MM.1S (cell line): ENCODE measurements at regions not wholly inside any gene's neighbourhood (a gene's known extent, or its start where the extent isn't known, plus 50 kb on each side); places are given as distances from the start of the nearest gene placed in this dataset.
"Not testable (repeated sequence)": the region's sequence is repeated elsewhere in the genome, so short reads cannot be mapped to it uniquely, and the experiment has no call there.

Source experiments
- DNase-seq: peaks from one replicate; pipeline ENCODE4 v3.0.0-alpha.2; 2015
- H2AFZ ChIP-seq: fragments of 300-600 bp; sonication (generic); 2 replicates; pipeline ENCODE4 v1.6.0; 2016; ENCODE audit warnings: antibody characterized with exemption, low read length
- H3F3A ChIP-seq: fragments of 300-600 bp; sonication (generic); 2 replicates; pipeline ENCODE4 v1.6.1; 2016; ENCODE audit warnings: mild to moderate bottlenecking, antibody characterized with exemption, low read length, moderate library complexity, mixed read lengths; ENCODE audit not compliant: insufficient read depth
- H3K27ac ChIP-seq: fragments of 300-600 bp; sonication (generic); 2 replicates; pipeline ENCODE4 v1.5.1; 2016; ENCODE audit warnings: mild to moderate bottlenecking, low read length
- H3K27me3 ChIP-seq: fragments of 300-600 bp; sonication (generic); replicated peaks from 2 replicates; pipeline ENCODE4 v1.6.0; 2016; ENCODE audit warnings: low read length; ENCODE audit not compliant: insufficient read depth
- H3K36me3 ChIP-seq: fragments of 300-600 bp; sonication (generic); replicated peaks from 2 replicates; pipeline ENCODE4 v1.6.1; 2016; ENCODE audit warnings: mild to moderate bottlenecking, low read length, mixed read lengths; ENCODE audit not compliant: insufficient read depth
- H3K4me1 ChIP-seq: fragments of 300-600 bp; sonication (generic); 2 replicates; pipeline ENCODE4 v1.6.1; 2016; ENCODE audit warnings: low read length, mixed read lengths
- H3K4me2 ChIP-seq: fragments of 300-600 bp; sonication (generic); 2 replicates; pipeline ENCODE4 v1.6.0; 2016; ENCODE audit warnings: low read depth, low read length
- H3K4me3 ChIP-seq: fragments of 300-600 bp; sonication (generic); 2 replicates; pipeline ENCODE4 v1.5.1; 2016; ENCODE audit warnings: low read length, mixed read lengths
- H3K79me2 ChIP-seq: fragments of 300-600 bp; sonication (generic); 2 replicates; pipeline ENCODE4 v1.6.1; 2016; ENCODE audit warnings: mixed run types, low read length, mixed read lengths
- H3K9ac ChIP-seq: fragments of 300-600 bp; sonication (generic); 2 replicates; pipeline ENCODE4 v1.6.1; 2016; ENCODE audit warnings: low read length, mixed read lengths
- H3K9me2 ChIP-seq: fragments of 300-600 bp; sonication (generic); replicated peaks from 2 replicates; pipeline ENCODE4 v1.6.1; 2016; ENCODE audit warnings: mild to moderate bottlenecking, low read length, mixed read lengths; ENCODE audit not compliant: insufficient read depth
- H3K9me3 ChIP-seq: fragments of 300-600 bp; sonication (generic); replicated peaks from 2 replicates; pipeline ENCODE4 v1.6.1; 2016; ENCODE audit warnings: mild to moderate bottlenecking, low read length, mixed read lengths; ENCODE audit not compliant: insufficient read depth
- H4K20me1 ChIP-seq: fragments of 300-600 bp; sonication (generic); 2 replicates; pipeline ENCODE4 v1.6.1; 2016; ENCODE audit warnings: mild to moderate bottlenecking, low read length, moderate library complexity, mixed read lengths; ENCODE audit not compliant: insufficient read depth
- EZH2 ChIP-seq: fragments of 300-600 bp; sonication (generic); optimal IDR thresholded peaks from 2 replicates; pipeline ENCODE3; 2017; ENCODE audit warnings: low read depth, mild to moderate bottlenecking, antibody characterized with exemption, low read length, mixed read lengths
- EZH2phosphoT487 ChIP-seq: fragments of 300-600 bp; sonication (generic); IDR thresholded peaks from 2 replicates; pipeline ENCODE4 v1.6.1; 2018; ENCODE audit warnings: antibody characterized with exemption, low read length
- TF ChIP-seq, protein P1 (sequence below): fragments of 300-600 bp; sonication (generic); IDR thresholded peaks from 2 replicates; pipeline ENCODE4 v1.5.1; 2016; ENCODE audit warnings: antibody characterized with exemption, low read length, mixed read lengths

- not testable (repeated sequence) for H3K9ac ChIP-seq, H3K4me1 ChIP-seq, DNase-seq, H3K9me3 ChIP-seq, H3K79me2 ChIP-seq, H3K27ac ChIP-seq, H2AFZ ChIP-seq, H4K20me1 ChIP-seq, H3K36me3 ChIP-seq, H3F3A ChIP-seq, H3K4me3 ChIP-seq, H3K27me3 ChIP-seq, H3K4me2 ChIP-seq, H3K9me2 ChIP-seq
Observed at GRCh38 chr6:78665819-78666218, 201.5 kb upstream of the IRAK1BP1 start.

DNA sequence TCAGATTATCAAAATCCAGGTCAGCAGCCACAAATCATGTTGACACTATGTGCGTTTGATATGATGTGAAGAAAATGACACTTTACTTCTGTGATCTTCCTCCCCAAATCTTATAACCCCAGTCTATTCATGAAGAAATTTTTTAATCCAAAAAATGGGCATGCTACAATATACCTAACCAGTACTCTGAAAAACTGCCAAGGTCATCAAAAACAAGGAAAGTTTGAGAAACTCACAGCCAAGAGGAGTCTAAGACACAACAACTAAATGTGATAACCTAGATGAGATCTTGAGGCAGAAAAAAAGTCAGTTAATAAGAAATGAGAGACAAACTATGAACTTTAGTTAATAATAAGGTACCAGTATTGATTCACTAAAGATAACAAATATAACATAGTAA lies 200.6 kb upstream of the IRAK1BP1 start:
- Histone ChIP-seq H3K9me2 (no peaks in the 10 kb centered on the region), H3K79me2 (no peaks in the 10 kb centered on the region), H3F3A (no peaks in the 10 kb centered on the region), H3K27me3 (no peaks in the 10 kb centered on the region), H3K4me2 (no peak overlapping the region), H2AFZ (no peak overlapping the region), H3K36me3 (no peaks in the 10 kb centered on the region), H3K9ac (no peak overlapping the region), H3K4me3 (no peak overlapping the region), H3K27ac (no peak overlapping the region), H3K9me3 (no peaks in the 10 kb centered on the region), H3K4me1 (no peaks in the 10 kb centered on the region), H4K20me1 (no peaks in the 10 kb centered on the region)
- TF ChIP-seq EZH2phosphoT487 (no peak), EZH2 (no peak)
- TF ChIP-seq, protein P1, sequence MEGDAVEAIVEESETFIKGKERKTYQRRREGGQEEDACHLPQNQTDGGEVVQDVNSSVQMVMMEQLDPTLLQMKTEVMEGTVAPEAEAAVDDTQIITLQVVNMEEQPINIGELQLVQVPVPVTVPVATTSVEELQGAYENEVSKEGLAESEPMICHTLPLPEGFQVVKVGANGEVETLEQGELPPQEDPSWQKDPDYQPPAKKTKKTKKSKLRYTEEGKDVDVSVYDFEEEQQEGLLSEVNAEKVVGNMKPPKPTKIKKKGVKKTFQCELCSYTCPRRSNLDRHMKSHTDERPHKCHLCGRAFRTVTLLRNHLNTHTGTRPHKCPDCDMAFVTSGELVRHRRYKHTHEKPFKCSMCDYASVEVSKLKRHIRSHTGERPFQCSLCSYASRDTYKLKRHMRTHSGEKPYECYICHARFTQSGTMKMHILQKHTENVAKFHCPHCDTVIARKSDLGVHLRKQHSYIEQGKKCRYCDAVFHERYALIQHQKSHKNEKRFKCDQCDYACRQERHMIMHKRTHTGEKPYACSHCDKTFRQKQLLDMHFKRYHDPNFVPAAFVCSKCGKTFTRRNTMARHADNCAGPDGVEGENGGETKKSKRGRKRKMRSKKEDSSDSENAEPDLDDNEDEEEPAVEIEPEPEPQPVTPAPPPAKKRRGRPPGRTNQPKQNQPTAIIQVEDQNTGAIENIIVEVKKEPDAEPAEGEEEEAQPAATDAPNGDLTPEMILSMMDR = no peak
- DNase-seq = no peak

GRCh38 chr6:78670156-78670555 lies 197.2 kb upstream of the IRAK1BP1 start:
- Histone ChIP-seq H3K36me3 (no peaks in the 10 kb centered on the region), H4K20me1 (no peaks in the 10 kb centered on the region), H2AFZ (no peak overlapping the region), H3F3A (no peaks in the 10 kb centered on the region), H3K27ac (no peak overlapping the region), H3K9ac (no peak overlapping the region), H3K27me3 (no peaks in the 10 kb centered on the region), H3K79me2 (no peaks in the 10 kb centered on the region), H3K4me2 (no peak overlapping the region), H3K9me2 (no peaks in the 10 kb centered on the region), H3K9me3 (no peaks in the 10 kb centered on the region), H3K4me1 (no peaks in the 10 kb centered on the region), H3K4me3 (no peak overlapping the region)
- DNase-seq = no peak
- TF ChIP-seq, protein P1 = no peak
- no peak for TF ChIP-seq EZH2
- TF ChIP-seq EZH2phosphoT487 = no peak

DNA sequence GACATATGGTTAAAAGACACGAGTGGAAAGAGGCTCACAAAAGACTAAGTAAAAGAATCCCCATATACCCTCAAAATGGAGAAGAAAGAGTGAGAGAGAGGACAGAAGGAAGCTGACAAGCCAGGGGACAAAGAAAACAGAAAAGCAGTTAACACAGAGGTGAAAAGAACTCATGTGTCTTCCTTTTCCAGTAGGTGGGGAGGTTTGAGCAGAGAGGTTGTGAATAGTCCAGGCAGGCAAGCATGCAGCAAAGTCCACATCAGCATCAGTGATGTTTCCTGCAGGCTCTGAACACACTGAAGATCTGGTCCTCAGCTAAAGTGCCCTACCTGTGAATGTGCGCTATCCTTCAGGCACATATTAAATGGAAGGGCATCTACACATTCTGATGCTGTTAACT lies 196.5 kb upstream of the IRAK1BP1 start:
- no peaks in the 10 kb centered on the region for H3K27me3 ChIP-seq
- no peak for TF ChIP-seq EZH2
- TF ChIP-seq, protein P1 = no peak
- no peak for TF ChIP-seq EZH2phosphoT487
- H3K4me2 ChIP-seq = no peak overlapping the region
- H3K4me1 ChIP-seq = no peaks in the 10 kb centered on the region
- H3K36me3 ChIP-seq = no peaks in the 10 kb centered on the region
- H3K27ac ChIP-seq = no peak overlapping the region
- no peaks in the 10 kb centered on the region for H3F3A ChIP-seq
- no peaks in the 10 kb centered on the region for H4K20me1 ChIP-seq
- no peak overlapping the region for H2AFZ ChIP-seq
- no peaks in the 10 kb centered on the region for H3K9me2 ChIP-seq
- DNase-seq = no peak
- H3K9ac ChIP-seq = no peak overlapping the region
- H3K9me3 ChIP-seq = no peaks in the 10 kb centered on the region
- H3K4me3 ChIP-seq = no peak overlapping the region
- no peaks in the 10 kb centered on the region for H3K79me2 ChIP-seq

DNA sequence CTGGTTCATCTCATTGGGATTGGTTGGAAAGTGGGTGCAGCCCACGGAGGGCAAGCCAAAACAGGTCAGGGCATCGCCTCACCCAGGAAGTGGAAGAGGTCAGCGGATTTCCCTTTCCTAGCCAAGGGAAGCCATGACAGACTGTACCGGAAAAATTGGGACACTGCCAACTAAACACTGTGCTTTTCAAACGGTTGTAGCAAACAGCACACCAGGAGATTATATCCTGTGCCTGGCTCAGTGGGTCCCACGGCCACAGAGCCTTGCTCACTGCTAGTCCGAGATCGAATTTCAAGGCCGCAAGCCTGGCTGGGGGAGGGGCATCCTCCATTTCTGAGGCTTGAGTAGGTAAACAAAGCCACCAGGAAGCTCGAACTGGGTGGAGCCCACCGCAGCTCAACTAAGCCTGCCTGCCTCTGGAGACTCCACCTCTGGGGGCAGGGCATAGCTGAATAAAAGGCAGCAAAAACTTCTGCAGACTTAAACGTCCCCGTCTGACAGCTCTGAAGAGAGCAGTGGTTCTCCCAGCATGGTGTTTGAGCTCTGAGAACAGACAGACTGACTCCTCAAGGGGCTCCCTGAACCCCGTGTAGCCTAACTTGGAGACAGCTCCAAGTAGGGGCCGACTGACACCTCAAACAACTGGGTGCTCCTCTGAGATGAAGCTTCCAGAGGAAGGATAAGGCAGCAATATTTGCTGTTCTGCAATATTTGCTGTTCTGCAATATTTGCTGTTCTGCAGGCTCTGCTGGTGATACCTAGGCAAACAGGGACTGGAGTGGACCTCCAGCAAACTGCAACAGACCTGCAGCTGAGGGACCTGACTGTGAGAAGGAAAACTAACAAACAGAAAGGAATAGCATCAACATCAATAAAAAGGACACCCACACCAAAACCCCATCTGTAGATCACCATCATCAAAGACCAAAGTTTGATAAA lies 191.0 kb upstream of the IRAK1BP1 start:
- H3K4me2 ChIP-seq, H3K79me2 ChIP-seq, H3K9me2 ChIP-seq, H3K4me1 ChIP-seq, H3F3A ChIP-seq, H3K4me3 ChIP-seq, H2AFZ ChIP-seq, H3K36me3 ChIP-seq, H3K27ac ChIP-seq, H3K9me3 ChIP-seq, H3K27me3 ChIP-seq, H4K20me1 ChIP-seq, H3K9ac ChIP-seq, DNase-seq: not testable (repeated sequence)
